Effector memory CD8-positive, alpha-beta T cell (primary cell): ENCODE measurements at regions not wholly inside any gene's neighbourhood (a gene's known extent, or its start where the extent isn't known, plus 50 kb on each side); places are given as distances from the start of the nearest gene placed in this dataset.
"Not testable (repeated sequence)": the region's sequence is repeated elsewhere in the genome, so short reads cannot be mapped to it uniquely, and the experiment has no call there.

ENCODE experiments used
- ATAC-seq: fragments of 150-1000 bp; cut with Tn5 transposase; replicated peaks from 2 replicates; pipeline ENCODE4 v1.10.0; 2021; ENCODE audit warnings: mild to moderate bottlenecking, moderate library complexity
- DNase-seq, 3 experiments: peaks; one replicate each; pipeline ENCODE4 v3.0.0; 2021
- H3K27ac Mint-ChIP-seq, 2 donors: one replicate each; pipeline ENCODE4 v1.8.0; 2022; ENCODE audit warnings: mild to moderate bottlenecking in 2 of 2, mixed read lengths in 2 of 2, moderate library complexity in 2 of 2
- H3K27me3 Mint-ChIP-seq, 2 donors: one replicate each; pipeline ENCODE4 v1.8.0; 2022; ENCODE audit warnings: mixed read lengths in 2 of 2
- H3K36me3 Mint-ChIP-seq: one replicate; pipeline ENCODE4 v1.8.0; 2022; ENCODE audit warnings: mild to moderate bottlenecking, moderate library complexity, mixed read lengths; ENCODE audit not compliant: insufficient read depth
- H3K4me1 Mint-ChIP-seq, 2 donors: one replicate each; pipeline ENCODE4 v1.8.0; 2022; ENCODE audit warnings: low read depth in 2 of 2, mixed read lengths in 2 of 2
- H3K4me3 Mint-ChIP-seq, 2 donors: one replicate each; pipeline ENCODE4 v1.8.0; 2022; ENCODE audit warnings: mild to moderate bottlenecking in 2 of 2, mixed read lengths in 2 of 2, moderate library complexity in 2 of 2
- H3K9me3 Mint-ChIP-seq, 2 donors: one replicate each; pipeline ENCODE4 v1.8.0; 2022; ENCODE audit warnings: mixed read lengths in 2 of 2

- ATAC-seq (no peak), DNase-seq (no peak)
- no peaks in the 10 kb centered on the region for H3K27me3 Mint-ChIP-seq
- no peaks in the 10 kb centered on the region for H3K36me3 Mint-ChIP-seq
- no peaks in the 10 kb centered on the region for H3K9me3 Mint-ChIP-seq
- H3K27ac Mint-ChIP-seq: no peak overlapping the region
- peaks cover 20 to 31% of the 10 kb centered on the region in 2 donors for H3K4me1 Mint-ChIP-seq
- H3K4me3 Mint-ChIP-seq: no peak overlapping the region
Measured at GRCh38 chr2:195542067-195542466, 115.0 kb upstream of the SLC39A10 start.

DNA sequence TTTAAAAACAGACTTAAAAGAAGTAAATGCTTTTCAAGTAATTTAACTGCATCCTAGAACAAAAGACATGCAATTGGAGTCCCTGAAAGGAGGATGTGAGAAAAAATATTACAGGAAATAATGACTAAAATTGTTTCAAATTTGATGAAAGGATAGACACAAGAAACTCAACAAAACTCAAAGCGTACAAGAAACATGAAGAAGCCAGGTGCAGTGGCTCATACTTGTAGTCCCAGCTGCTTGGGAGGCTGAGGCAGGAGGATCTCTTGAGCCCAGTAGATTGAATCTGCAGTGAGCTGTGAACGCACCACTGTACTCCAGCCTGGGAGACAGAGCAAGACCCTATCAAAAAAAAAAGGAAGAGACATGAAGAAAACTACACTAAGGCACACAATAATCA is 118.1 kb upstream of the SLC39A10 start:
- H3K4me3 Mint-ChIP-seq: no peak overlapping the region
- no peak overlapping the region for H3K27ac Mint-ChIP-seq
- H3K36me3 Mint-ChIP-seq: no peaks in the 10 kb centered on the region
- no peak for DNase-seq
- no peaks in the 10 kb centered on the region for H3K9me3 Mint-ChIP-seq
- ATAC-seq: no peak
- H3K4me1 Mint-ChIP-seq: peaks cover 45 to 54% of the 10 kb centered on the region in 2 donors
- no peaks in the 10 kb centered on the region for H3K27me3 Mint-ChIP-seq

DNA sequence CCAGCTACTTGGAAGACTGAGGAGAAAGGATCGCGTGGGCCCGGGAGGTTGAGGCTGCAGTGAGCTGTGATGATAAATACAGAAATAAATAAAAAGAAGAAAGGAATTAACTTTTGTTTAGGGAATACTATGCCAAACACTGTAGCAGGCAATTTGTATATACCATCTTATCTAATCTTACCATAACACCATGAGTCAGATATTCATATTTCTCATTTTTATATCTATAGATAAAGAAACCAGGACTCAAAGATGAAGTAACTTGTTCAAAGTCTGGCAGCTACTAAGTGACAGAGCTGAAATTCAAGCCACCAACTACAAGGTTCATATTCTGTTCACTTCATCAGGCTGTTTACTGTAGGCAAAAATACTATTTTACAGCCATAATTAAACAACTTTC is 119.2 kb upstream of the SLC39A10 start:
- H3K4me3 Mint-ChIP-seq: no peak overlapping the region
- no peaks in the 10 kb centered on the region for H3K9me3 Mint-ChIP-seq
- DNase-seq (no peak), ATAC-seq (no peak)
- no peaks in the 10 kb centered on the region for H3K27me3 Mint-ChIP-seq
- H3K4me1 Mint-ChIP-seq: peaks cover 51 to 61% of the 10 kb centered on the region in 2 donors
- no peak overlapping the region for H3K27ac Mint-ChIP-seq
- H3K36me3 Mint-ChIP-seq: no peaks in the 10 kb centered on the region

DNA sequence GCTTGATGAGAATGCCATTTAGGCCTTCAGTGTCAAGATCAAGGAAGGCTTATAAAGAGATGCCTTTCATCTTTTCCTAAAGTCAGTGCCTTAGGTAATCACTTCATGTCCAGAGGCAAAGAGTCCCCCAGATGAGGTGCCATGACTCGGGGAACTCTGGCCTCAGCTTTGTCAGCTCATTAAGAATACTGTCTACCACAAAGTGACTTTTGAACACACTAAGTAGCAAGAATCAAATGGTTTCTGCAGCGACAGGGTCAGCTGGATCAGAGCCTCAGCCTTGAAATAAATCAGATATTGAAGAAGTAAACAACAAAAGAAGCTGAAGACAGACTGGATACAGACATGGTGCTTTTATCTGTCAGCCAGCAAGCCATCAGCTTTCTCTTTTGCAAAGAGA is 120.1 kb upstream of the SLC39A10 start:
- H3K27ac Mint-ChIP-seq: peak overlapping the region in 1 of 2 donors; percentile 50
- ATAC-seq (no peak), DNase-seq (no peak)
- H3K4me3 Mint-ChIP-seq: peak overlapping the region; percentile 57 to 71
- H3K4me1 Mint-ChIP-seq: peaks cover 54 to 68% of the 10 kb centered on the region in 2 donors
- no peaks in the 10 kb centered on the region for H3K36me3 Mint-ChIP-seq
- H3K27me3 Mint-ChIP-seq: no peaks in the 10 kb centered on the region
- H3K9me3 Mint-ChIP-seq: no peaks in the 10 kb centered on the region

DNA sequence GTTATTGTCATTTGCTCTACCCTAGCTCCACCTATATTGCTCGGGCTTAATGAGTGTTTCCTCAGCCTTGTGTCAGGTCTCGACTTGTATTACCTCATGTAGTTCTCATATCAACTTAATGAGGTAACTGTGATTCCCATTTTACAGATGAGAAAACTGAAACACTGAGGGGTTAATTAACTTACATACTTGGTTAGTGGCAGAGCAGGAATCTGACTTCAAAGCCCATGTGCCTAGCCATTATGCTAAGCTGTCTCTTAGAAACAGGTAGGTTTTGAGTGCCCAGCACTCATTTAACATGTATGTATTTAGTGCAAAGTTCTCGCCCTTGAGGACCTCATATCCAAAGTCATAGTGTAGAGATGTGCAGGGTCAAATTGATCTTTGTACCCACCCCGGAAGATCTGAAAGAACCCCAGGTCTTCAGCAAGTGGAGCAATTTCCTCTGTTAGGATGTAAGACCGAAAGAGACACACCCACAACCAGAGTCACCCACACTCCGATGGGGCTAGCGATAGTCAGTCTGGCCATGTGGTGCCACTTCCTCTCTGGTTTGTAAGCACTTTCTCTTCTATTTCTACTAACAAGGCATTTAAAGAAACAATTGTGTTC is 121.0 kb upstream of the SLC39A10 start:
- Mint-ChIP-seq H3K27ac (peak overlapping the region; percentile 50 to 72), H3K36me3 (no peaks in the 10 kb centered on the region), H3K9me3 (no peaks in the 10 kb centered on the region), H3K4me1 (peaks cover 61 to 77% of the 10 kb centered on the region in 2 donors), H3K4me3 (peak overlapping the region; percentile 57 to 71), H3K27me3 (no peaks in the 10 kb centered on the region)
- ATAC-seq: peak; percentile 89
- peak; percentile 68 to 72 (median 72) for DNase-seq

DNA sequence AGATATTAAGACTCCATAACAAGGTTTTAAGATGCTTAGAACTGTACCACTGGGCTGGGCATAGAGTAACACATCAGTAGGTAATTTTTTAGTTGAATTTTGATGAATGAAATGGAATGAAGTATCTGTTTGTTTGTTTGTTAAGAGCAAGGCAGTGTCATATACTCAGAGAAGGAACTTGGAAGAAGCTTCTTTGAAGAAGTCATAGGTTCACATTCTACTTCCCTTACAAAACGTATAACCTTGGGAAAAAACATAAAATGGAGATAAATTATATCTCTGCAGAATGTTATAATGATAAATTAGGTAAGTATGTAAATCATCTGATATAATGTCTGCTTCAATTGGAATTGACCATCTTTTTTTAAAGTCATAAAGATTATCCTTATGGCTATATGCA is 122.1 kb upstream of the SLC39A10 start:
- H3K4me3 Mint-ChIP-seq: peak overlapping the region; percentile 33 to 87
- H3K4me1 Mint-ChIP-seq: peaks cover 63 to 82% of the 10 kb centered on the region in 2 donors
- H3K27me3 Mint-ChIP-seq: no peaks in the 10 kb centered on the region
- H3K9me3 Mint-ChIP-seq: no peaks in the 10 kb centered on the region
- no peaks in the 10 kb centered on the region for H3K36me3 Mint-ChIP-seq
- H3K27ac Mint-ChIP-seq: peak overlapping the region; percentile 85 to 97
- DNase-seq (no peak), ATAC-seq (no peak)

DNA sequence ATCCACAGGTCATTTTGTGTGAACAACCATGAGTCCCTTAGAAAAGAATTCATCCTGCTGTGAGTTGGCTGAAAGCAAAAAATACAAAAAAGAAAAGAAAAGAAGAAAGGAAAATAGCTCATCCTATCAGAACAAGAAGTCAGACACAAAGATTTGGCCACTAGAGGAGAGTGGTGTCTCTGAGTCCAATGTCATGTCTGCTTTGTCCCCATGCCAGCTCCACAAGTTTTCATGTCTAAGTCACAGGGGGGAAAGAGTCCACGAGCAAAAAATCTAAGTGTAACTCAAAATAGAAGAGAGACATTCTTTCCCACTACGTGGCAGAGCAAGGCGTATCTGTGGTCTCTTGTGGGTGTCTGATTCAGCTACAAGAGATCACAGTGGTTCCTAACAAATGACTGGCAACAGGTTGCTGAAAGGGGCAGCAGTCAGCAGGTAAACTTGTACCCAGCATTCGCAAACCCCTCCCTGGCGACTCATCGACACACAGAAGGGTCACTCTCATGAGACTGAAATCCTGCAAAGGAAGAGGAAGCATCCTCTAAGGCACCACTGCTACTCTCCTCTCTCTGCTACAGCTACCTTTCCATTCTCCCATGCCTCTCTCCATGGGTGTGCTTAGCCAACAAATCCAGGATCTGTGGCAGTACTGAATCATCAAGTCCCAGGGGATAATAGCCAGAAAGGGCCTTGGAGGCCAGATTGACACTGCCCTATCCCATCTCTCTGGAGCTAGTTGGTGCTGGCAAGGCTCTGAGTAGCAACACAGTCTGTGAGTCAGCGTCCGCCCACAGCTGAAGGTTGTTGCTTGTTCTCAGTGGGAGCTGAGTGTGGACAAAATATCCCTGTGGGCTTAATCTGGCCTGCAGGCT is 123.0 kb upstream of the SLC39A10 start:
- Mint-ChIP-seq H3K4me3 (peak overlapping the region; percentile 77 to 87), H3K27me3 (no peaks in the 10 kb centered on the region), H3K36me3 (no peaks in the 10 kb centered on the region), H3K27ac (peak overlapping the region; percentile 85 to 97), H3K9me3 (no peaks in the 10 kb centered on the region), H3K4me1 (peaks cover 63 to 80% of the 10 kb centered on the region in 2 donors)
- ATAC-seq: peak; percentile 25
- peak in 2 of 3 experiments; percentile 9 to 24 for DNase-seq

DNA sequence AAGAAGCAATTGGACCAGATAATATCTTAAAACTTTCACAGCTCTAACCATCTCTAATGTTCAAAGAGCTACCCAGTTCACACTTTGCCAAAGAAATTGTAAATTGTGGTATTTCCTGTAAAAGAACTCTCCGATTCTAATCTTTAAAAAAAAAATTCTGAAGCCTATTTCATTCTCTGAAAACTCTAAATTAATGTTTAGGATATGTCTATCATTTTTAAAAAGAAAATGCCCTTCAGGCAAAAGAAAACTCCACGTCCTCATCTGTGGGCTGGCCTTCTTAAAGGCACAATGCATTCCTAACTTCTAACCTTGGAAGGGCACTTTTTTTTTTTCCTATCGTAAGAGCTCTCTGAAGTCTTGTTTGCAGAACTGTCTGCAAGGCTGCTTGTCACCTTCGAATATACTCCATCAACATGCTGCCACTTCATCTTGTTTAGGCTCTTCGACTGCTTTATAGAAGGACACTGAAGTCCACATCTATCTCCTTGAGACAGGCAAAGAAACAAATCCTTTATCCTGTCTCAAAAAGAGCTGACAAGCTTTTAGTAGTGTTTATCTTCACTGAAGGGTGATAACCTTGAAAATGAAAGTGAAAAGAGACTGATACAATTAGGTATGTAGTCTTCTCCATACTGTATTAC is 124.3 kb upstream of the SLC39A10 start:
- Mint-ChIP-seq H3K27me3 (no peaks in the 10 kb centered on the region), H3K4me1 (peaks cover 60 to 72% of the 10 kb centered on the region in 2 donors), H3K9me3 (no peaks in the 10 kb centered on the region), H3K27ac (peak overlapping the region; percentile 85 to 97), H3K36me3 (no peaks in the 10 kb centered on the region), H3K4me3 (peak overlapping the region; percentile 77 to 87)
- DNase-seq (peak in 1 of 3 experiments; percentile 29), ATAC-seq (peak; percentile 56)

DNA sequence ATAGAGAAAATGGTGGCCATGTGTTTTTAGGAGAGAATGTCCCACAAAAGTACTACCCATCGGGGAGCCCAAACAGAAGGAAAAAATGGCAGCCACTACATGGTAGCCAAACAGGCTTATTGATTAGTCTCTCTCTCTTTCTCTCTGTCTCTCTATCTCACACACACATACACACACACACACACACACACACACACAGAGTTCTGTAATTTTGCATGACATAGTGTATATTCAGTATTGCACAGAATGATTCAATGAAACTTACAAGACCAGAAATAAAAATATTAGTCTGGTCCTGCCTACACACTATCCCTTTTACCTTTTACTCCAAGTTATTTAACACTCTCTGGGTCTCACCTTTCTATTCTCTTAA is 124.8 kb upstream of the SLC39A10 start:
- DNase-seq: peak in 1 of 3 experiments; percentile 3
- no peak for ATAC-seq
- Mint-ChIP-seq H3K27me3 (no peaks in the 10 kb centered on the region), H3K27ac (peak overlapping the region; percentile 85 to 97), H3K36me3 (no peaks in the 10 kb centered on the region), H3K9me3 (no peaks in the 10 kb centered on the region), H3K4me1 (peaks cover 56 to 67% of the 10 kb centered on the region in 2 donors), H3K4me3 (peak overlapping the region; percentile 77 to 87)

- Mint-ChIP-seq H3K36me3 (no peaks in the 10 kb centered on the region), H3K27ac (peak overlapping the region in 1 of 2 donors; percentile 97), H3K27me3 (no peaks in the 10 kb centered on the region), H3K4me1 (peaks cover 51 to 62% of the 10 kb centered on the region in 2 donors), H3K9me3 (no peaks in the 10 kb centered on the region), H3K4me3 (peak overlapping the region in 1 of 2 donors; percentile 87)
- DNase-seq (no peak), ATAC-seq (no peak)
Measured at GRCh38 chr2:195531754-195532153, 125.3 kb upstream of the SLC39A10 start.

- H3K36me3 Mint-ChIP-seq, ATAC-seq, H3K27ac Mint-ChIP-seq, H3K4me3 Mint-ChIP-seq, H3K27me3 Mint-ChIP-seq, DNase-seq, H3K9me3 Mint-ChIP-seq: not testable (repeated sequence)
- H3K4me1 Mint-ChIP-seq: peaks cover 2 to 12% of the 10 kb centered on the region in 2 donors
Measured at GRCh38 chr2:195523242-195523641, 133.8 kb upstream of the SLC39A10 start.

DNA sequence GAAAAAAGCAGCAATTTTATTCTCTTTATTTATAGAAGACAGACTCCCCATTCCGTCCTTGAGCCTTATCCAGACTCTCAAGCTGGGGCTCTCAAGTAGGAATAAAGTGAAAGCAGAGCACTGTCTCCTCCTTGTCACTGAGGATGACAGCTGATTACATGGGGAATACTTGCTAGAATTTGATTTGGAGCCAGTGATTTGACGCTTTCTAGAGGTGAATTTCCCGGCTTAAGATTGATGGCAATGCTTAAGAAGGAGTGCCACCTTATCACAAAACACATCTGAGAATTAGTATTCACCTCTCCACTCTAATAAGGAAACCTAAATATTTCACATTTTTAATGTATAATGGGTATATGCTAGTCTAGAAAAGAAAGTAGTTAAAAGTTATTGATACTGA is 135.4 kb upstream of the SLC39A10 start:
- Mint-ChIP-seq H3K27me3 (no peaks in the 10 kb centered on the region), H3K36me3 (no peaks in the 10 kb centered on the region), H3K4me1 (peaks cover 2 to 13% of the 10 kb centered on the region in 2 donors), H3K27ac (peak overlapping the region in 1 of 2 donors; percentile 12), H3K4me3 (no peak overlapping the region), H3K9me3 (peaks cover 0 to 7% of the 10 kb centered on the region in 2 donors)
- no peak for DNase-seq
- ATAC-seq: no peak

DNA sequence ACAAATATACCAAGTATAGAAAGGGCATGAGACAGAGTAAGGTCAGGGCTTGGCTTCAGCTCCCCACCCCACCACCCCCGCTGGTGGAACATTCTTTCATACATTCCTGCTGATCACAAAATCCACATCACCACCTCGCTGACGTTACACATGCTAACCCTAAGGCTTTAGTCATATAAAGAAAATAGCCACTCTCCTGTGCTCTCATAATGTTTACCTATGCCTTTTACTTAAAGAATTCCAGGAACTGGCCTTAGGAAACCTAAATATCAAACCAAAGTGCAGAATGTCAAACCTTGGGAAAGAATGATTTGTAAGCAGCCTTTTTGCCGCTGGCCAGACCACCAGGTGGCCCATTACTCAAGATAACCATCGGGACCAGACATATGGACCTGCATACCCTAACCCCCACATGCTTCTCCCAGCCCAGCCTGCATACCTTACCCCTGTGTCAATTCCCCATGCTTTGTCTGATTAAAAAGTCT is 136.3 kb upstream of the SLC39A10 start:
- H3K4me3 Mint-ChIP-seq: no peak overlapping the region
- H3K4me1 Mint-ChIP-seq: peaks cover under 1 to 13% of the 10 kb centered on the region in 2 donors
- H3K27ac Mint-ChIP-seq: peak overlapping the region in 1 of 2 donors; percentile 12
- H3K9me3 Mint-ChIP-seq: peaks cover 0 to 3% of the 10 kb centered on the region in 2 donors
- H3K36me3 Mint-ChIP-seq: no peaks in the 10 kb centered on the region
- no peaks in the 10 kb centered on the region for H3K27me3 Mint-ChIP-seq
- no peak for ATAC-seq
- no peak for DNase-seq
